GM23338 (cell line): ENCODE measurements at regions not wholly inside any gene's neighbourhood (a gene's known extent, or its start where the extent isn't known, plus 50 kb on each side); places are given as distances from the start of the nearest gene placed in this dataset.

Experiments used
- ATAC-seq: fragments of 200-7000 bp; cut with Tn5 transposase; 3 replicates; pipeline ENCODE4 v1.9.1; 2020
- DNase-seq: peaks from one replicate; pipeline ENCODE4 v3.0.0-alpha.2; 2015; ENCODE audit warnings: low spot score
- H2AFZ ChIP-seq: fragments of 200-600 bp; sonication (generic); 2 replicates; pipeline ENCODE4 v1.8.0; 2016; ENCODE audit warnings: antibody characterized with exemption, mild to moderate bottlenecking, moderate library complexity
- H3F3A ChIP-seq: fragments of 200-600 bp; sonication (generic); replicated peaks from 2 replicates; pipeline ENCODE4 v1.8.0; 2017; ENCODE audit warnings: antibody characterized with exemption, mixed run types, low read depth
- H3K27ac ChIP-seq: fragments of 200-600 bp; sonication (generic); 2 replicates; pipeline ENCODE4 v1.6.1; 2016; ENCODE audit warnings: low read depth
- H3K27me3 ChIP-seq: fragments of 200-600 bp; sonication (generic); 2 replicates; pipeline ENCODE4 v1.8.0; 2016; ENCODE audit warnings: mild to moderate bottlenecking, mixed run types, moderate library complexity; ENCODE audit not compliant: insufficient read depth
- H3K36me3 ChIP-seq: fragments of 200-600 bp; sonication (generic); 2 replicates; pipeline ENCODE4 v1.8.0; 2016; ENCODE audit warnings: mild to moderate bottlenecking; ENCODE audit not compliant: insufficient read depth
- H3K4me1 ChIP-seq: fragments of 200-600 bp; sonication (generic); 2 replicates; pipeline ENCODE4 v1.8.0; 2016; ENCODE audit warnings: mild to moderate bottlenecking, moderate library complexity; ENCODE audit not compliant: insufficient read depth
- H3K4me2 ChIP-seq: fragments of 200-600 bp; sonication (generic); 2 replicates; pipeline ENCODE4 v1.7.1; 2017; ENCODE audit warnings: mixed run types
- H3K4me3 ChIP-seq: fragments of 200-600 bp; sonication (generic); 2 replicates; pipeline ENCODE4 v1.6.1; 2016; ENCODE audit warnings: mixed run types
- H3K79me2 ChIP-seq: fragments of 200-600 bp; sonication (generic); replicated peaks from 2 replicates; pipeline ENCODE4 v1.8.0; 2017; ENCODE audit warnings: mild to moderate bottlenecking; ENCODE audit not compliant: insufficient read depth
- H3K9me2 ChIP-seq: fragments of 200-600 bp; sonication (generic); 2 replicates; pipeline ENCODE4 v1.8.0; 2017; ENCODE audit not compliant: insufficient read depth
- H4K20me1 ChIP-seq: fragments of 200-600 bp; sonication (generic); replicated peaks from 2 replicates; pipeline ENCODE4 v1.8.0; 2017; ENCODE audit warnings: mild to moderate bottlenecking; ENCODE audit not compliant: insufficient read depth
- H3K27ac Mint-ChIP-seq: 2 replicates; pipeline ENCODE4 v1.8.0; 2020; ENCODE audit warnings: inconsistent platforms, mild to moderate bottlenecking, moderate library complexity, mixed read lengths
- H3K27me3 Mint-ChIP-seq: 3 replicates; pipeline ENCODE4 v1.8.0; 2022; ENCODE audit warnings: low read depth, mild to moderate bottlenecking, moderate library complexity, mixed read lengths, inconsistent platforms; ENCODE audit not compliant: insufficient read depth, poor library complexity
- H3K36me3 Mint-ChIP-seq: 3 replicates; pipeline ENCODE4 v1.8.0; 2021; ENCODE audit warnings: low read depth, mild to moderate bottlenecking, inconsistent platforms, moderate library complexity, mixed read lengths
- H3K4me1 Mint-ChIP-seq: 3 replicates; pipeline ENCODE4 v1.8.0; 2020; ENCODE audit warnings: mild to moderate bottlenecking, inconsistent platforms, mixed read lengths
- H3K4me3 Mint-ChIP-seq: 3 replicates; pipeline ENCODE4 v1.8.0; 2021; ENCODE audit warnings: moderate library complexity, mild to moderate bottlenecking, inconsistent platforms, mixed read lengths
- H3K9me3 Mint-ChIP-seq: 3 replicates; pipeline ENCODE4 v1.8.0; 2020; ENCODE audit warnings: moderate library complexity, mild to moderate bottlenecking, inconsistent platforms, mixed read lengths
- CREB1 ChIP-seq: fragments of 250-450 bp; sonication (Bioruptor Pico); IDR thresholded peaks from 2 replicates; pipeline ENCODE4 v1.5.0; 2020; ENCODE audit warnings: low read depth, mild to moderate bottlenecking, moderate library complexity
- CTCF ChIP-seq, 2 experiments: fragments of 200-600 bp in 1 of 2; sonication (generic) in 1 of 2; conservative IDR thresholded peaks; 2 replicates each; pipeline versions ENCODE4 v1.5.1 to v1.6.1; 2016 to 2017; ENCODE audit warnings: antibody characterized with exemption in 2 of 2, low read depth in 2 of 2, mild to moderate bottlenecking in 2 of 2, moderate library complexity in 1 of 2
- ETS1 ChIP-seq: IDR thresholded peaks from 2 replicates; pipeline ENCODE4 v1.6.1; 2016; ENCODE audit warnings: antibody characterized with exemption
- EZH2 ChIP-seq: fragments of 200-600 bp; sonication (generic); IDR thresholded peaks from one replicate; pipeline ENCODE4 v1.8.0; 2017; ENCODE audit warnings: antibody characterized with exemption, mild to moderate bottlenecking, low read depth; ENCODE audit not compliant: unreplicated experiment
- EZH2phosphoT487 ChIP-seq: fragments of 200-600 bp; sonication (generic); IDR thresholded peaks from one replicate; pipeline ENCODE4 v1.8.1; 2018; ENCODE audit warnings: antibody characterized with exemption; ENCODE audit not compliant: unreplicated experiment
- JUNB ChIP-seq: IDR thresholded peaks from one replicate; pipeline ENCODE4 v1.6.1; 2016; ENCODE audit warnings: antibody characterized with exemption; ENCODE audit not compliant: unreplicated experiment
- NANOG ChIP-seq: IDR thresholded peaks from 2 replicates; pipeline ENCODE4 v1.6.1; 2016; ENCODE audit warnings: antibody characterized with exemption, borderline replicate concordance
- POLR2AphosphoS5 ChIP-seq: IDR thresholded peaks from 2 replicates; pipeline ENCODE4 v1.6.1; 2016; ENCODE audit warnings: antibody characterized with exemption, low read depth
- STAT1 ChIP-seq: IDR thresholded peaks from one replicate; pipeline ENCODE4 v1.6.1; 2016; ENCODE audit warnings: antibody characterized with exemption; ENCODE audit not compliant: unreplicated experiment
- ZNF114 ChIP-seq: fragments of 250-450 bp; sonication (Bioruptor Pico); IDR thresholded peaks from 2 replicates; pipeline ENCODE4 v1.5.0; 2020; ENCODE audit warnings: mild to moderate bottlenecking, moderate library complexity
- ZNF331 ChIP-seq: fragments of 250-450 bp; sonication (Bioruptor Pico); IDR thresholded peaks from 2 replicates; pipeline ENCODE4 v1.5.0; 2020; ENCODE audit warnings: low read depth, mild to moderate bottlenecking, moderate library complexity
- ZNF462 ChIP-seq: fragments of 250-450 bp; sonication (Bioruptor Pico); IDR thresholded peaks from 2 replicates; pipeline ENCODE4 v1.5.0; 2020; ENCODE audit warnings: mild to moderate bottlenecking, moderate library complexity
- TF ChIP-seq, protein P1 (sequence below): IDR thresholded peaks from one replicate; pipeline ENCODE4 v1.6.1; 2018; ENCODE audit warnings: antibody characterized with exemption; ENCODE audit not compliant: unreplicated experiment

DNA sequence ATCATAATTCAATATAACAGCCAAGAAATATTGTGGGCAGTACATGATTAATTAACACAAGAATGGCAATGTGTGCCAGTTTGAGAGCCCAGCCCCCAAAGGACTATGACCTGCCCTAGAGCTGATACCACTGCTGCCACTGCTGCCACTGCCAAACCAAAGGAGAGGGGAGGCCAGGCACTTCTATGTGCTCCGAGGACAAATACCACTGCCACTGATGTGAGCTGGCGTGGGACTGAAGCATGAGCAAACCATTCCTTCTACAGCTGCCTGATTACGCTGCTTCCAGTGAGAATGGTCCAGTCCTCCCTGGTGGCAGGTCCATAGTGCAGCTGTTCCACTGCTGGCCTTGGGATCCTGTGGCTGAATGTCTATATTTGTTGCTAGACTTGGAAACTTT lies 392.2 kb downstream of the CCDC85A start:
- no peak overlapping the region for H3K27ac Mint-ChIP-seq

More for the DNA sequence above, 392.2 kb downstream of the CCDC85A start:
- H4K20me1 ChIP-seq, result no peaks in the 10 kb centered on the region
- no peak overlapping the region for H3K4me2 ChIP-seq
- no peaks in the 10 kb centered on the region for H3K9me2 ChIP-seq
- Mint-ChIP-seq H3K4me1 (no peaks in the 10 kb centered on the region), H3K4me3 (no peak overlapping the region), H3K27me3 (no peaks in the 10 kb centered on the region), H3K9me3 (no peaks in the 10 kb centered on the region; the same call in 2 of the 3 replicates), H3K36me3 (no peaks in the 10 kb centered on the region)
- H3K36me3 ChIP-seq, result no peaks in the 10 kb centered on the region
- H3K4me3 ChIP-seq, result no peak overlapping the region
- no peak overlapping the region for H3K27ac ChIP-seq
- no peaks in the 10 kb centered on the region for H3K27me3 ChIP-seq
- no peaks in the 10 kb centered on the region for H3K79me2 ChIP-seq
- no peaks in the 10 kb centered on the region for H3F3A ChIP-seq
- DNase-seq (no peak), ATAC-seq (no peak)
- no peak for TF ChIP-seq NANOG
- no peak for TF ChIP-seq JUNB
- TF ChIP-seq ZNF114 (CRISPR knock-in tag), result no peak
- no peak for TF ChIP-seq ETS1
- no peak for TF ChIP-seq STAT1
- no peak for TF ChIP-seq CREB1 (CRISPR knock-in tag)
- no peak for TF ChIP-seq CTCF (conservative IDR thresholded peaks at IDR 0.05; ENCODE audit: low read depth in 2 of 2)
- TF ChIP-seq EZH2, result no peak
- no peak for TF ChIP-seq EZH2phosphoT487
- no peak for TF ChIP-seq ZNF331 (CRISPR knock-in tag)
- TF ChIP-seq, protein P1, sequence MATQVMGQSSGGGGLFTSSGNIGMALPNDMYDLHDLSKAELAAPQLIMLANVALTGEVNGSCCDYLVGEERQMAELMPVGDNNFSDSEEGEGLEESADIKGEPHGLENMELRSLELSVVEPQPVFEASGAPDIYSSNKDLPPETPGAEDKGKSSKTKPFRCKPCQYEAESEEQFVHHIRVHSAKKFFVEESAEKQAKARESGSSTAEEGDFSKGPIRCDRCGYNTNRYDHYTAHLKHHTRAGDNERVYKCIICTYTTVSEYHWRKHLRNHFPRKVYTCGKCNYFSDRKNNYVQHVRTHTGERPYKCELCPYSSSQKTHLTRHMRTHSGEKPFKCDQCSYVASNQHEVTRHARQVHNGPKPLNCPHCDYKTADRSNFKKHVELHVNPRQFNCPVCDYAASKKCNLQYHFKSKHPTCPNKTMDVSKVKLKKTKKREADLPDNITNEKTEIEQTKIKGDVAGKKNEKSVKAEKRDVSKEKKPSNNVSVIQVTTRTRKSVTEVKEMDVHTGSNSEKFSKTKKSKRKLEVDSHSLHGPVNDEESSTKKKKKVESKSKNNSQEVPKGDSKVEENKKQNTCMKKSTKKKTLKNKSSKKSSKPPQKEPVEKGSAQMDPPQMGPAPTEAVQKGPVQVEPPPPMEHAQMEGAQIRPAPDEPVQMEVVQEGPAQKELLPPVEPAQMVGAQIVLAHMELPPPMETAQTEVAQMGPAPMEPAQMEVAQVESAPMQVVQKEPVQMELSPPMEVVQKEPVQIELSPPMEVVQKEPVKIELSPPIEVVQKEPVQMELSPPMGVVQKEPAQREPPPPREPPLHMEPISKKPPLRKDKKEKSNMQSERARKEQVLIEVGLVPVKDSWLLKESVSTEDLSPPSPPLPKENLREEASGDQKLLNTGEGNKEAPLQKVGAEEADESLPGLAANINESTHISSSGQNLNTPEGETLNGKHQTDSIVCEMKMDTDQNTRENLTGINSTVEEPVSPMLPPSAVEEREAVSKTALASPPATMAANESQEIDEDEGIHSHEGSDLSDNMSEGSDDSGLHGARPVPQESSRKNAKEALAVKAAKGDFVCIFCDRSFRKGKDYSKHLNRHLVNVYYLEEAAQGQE, result no peak
- TF ChIP-seq POLR2AphosphoS5, result no peak
- no peak for TF ChIP-seq ZNF462 (CRISPR knock-in tag)
- no peaks in the 10 kb centered on the region for H3K4me1 ChIP-seq
- H2AFZ ChIP-seq, result no peak overlapping the region
